CD4-positive, alpha-beta T cell (primary cell): ENCODE measurements at regions not wholly inside any gene's neighbourhood (a gene's known extent, or its start where the extent isn't known, plus 50 kb on each side); places are given as distances from the start of the nearest gene placed in this dataset.

Source experiments
- ATAC-seq: fragments of 200-7000 bp; cut with Tn5 transposase; one replicate; pipeline ENCODE4 v1.10.0; 2022; ENCODE audit warnings: mild to moderate bottlenecking; ENCODE audit not compliant: poor library complexity
- CTCF ChIA-PET: fragments of 350-600 bp; sonication (Branson Sonifier 250); formaldehyde crosslinking; loops from one replicate; lab custom pipeline; 2021; ENCODE audit warnings: antibody characterized with exemption, inconsistent platforms; lab: Charles Lee
- POLR2A ChIA-PET: fragments of 350-600 bp; sonication (Branson Sonifier 250); formaldehyde crosslinking; loops from one replicate; lab custom pipeline; 2021; ENCODE audit warnings: antibody characterized with exemption, inconsistent platforms; lab: Charles Lee
- DNase-seq, 14 experiments: peaks; one replicate each; pipeline ENCODE4 v3.0.0-alpha.2; 2013 to 2020; ENCODE audit warnings: mixed read lengths in 2 of 14
- H3K27ac ChIP-seq, 2 donors: one replicate each; pipeline versions ENCODE4 v1.5.1 to v1.7.0; 2013; ENCODE audit warnings: low read length in 2 of 2, low read depth in 1 of 2, mild to moderate bottlenecking in 1 of 2
- H3K27me3 ChIP-seq, 2 experiments: 1 replicate in 1 of 2; 2 replicates in 1 of 2; pipeline versions ENCODE4 v1.6.1 to v1.7.0; 2013; ENCODE audit warnings: low read length in 2 of 2, control low read depth in 1 of 2, mild to moderate bottlenecking in 1 of 2, moderate library complexity in 1 of 2; ENCODE audit not compliant: insufficient read depth in 2 of 2, control insufficient read depth in 1 of 2
- H3K36me3 ChIP-seq: one replicate; pipeline ENCODE4 v1.6.1; 2013; ENCODE audit warnings: low read length, control low read depth; ENCODE audit not compliant: insufficient read depth
- H3K4me1 ChIP-seq: one replicate; pipeline ENCODE4 v1.6.1; 2013; ENCODE audit warnings: low read length, control low read depth; ENCODE audit not compliant: insufficient read depth
- H3K4me3 ChIP-seq: one replicate; pipeline ENCODE4 v1.5.1; 2013; ENCODE audit warnings: mild to moderate bottlenecking, low read length, moderate library complexity
- H3K9me3 ChIP-seq, 2 experiments: 1 replicate in 1 of 2; 2 replicates in 1 of 2; pipeline versions ENCODE4 v1.6.1 to v1.7.0; 2013; ENCODE audit warnings: low read length in 2 of 2, mild to moderate bottlenecking in 2 of 2, control low read depth in 1 of 2, moderate library complexity in 1 of 2; ENCODE audit not compliant: control insufficient read depth in 1 of 2, insufficient read depth in 1 of 2
- H3K27ac Mint-ChIP-seq: one replicate; pipeline ENCODE4 v1.8.0; 2020; ENCODE audit warnings: mixed read lengths
- H3K27me3 Mint-ChIP-seq: one replicate; pipeline ENCODE4 v1.8.0; 2021; ENCODE audit warnings: mixed read lengths
- H3K36me3 Mint-ChIP-seq: one replicate; pipeline ENCODE4 v1.8.0; 2021; ENCODE audit warnings: low read depth, mixed read lengths
- H3K4me1 Mint-ChIP-seq: one replicate; pipeline ENCODE4 v1.8.0; 2021; ENCODE audit warnings: low read depth, mixed read lengths
- H3K4me3 Mint-ChIP-seq: one replicate; pipeline ENCODE4 v1.8.0; 2020; ENCODE audit warnings: mild to moderate bottlenecking, mixed read lengths
- H3K9me3 Mint-ChIP-seq: one replicate; pipeline ENCODE4 v1.8.0; 2020; ENCODE audit warnings: mixed read lengths
- CTCF ChIP-seq: fragments of 200-600 bp; IDR thresholded peaks from one replicate; pipeline ENCODE4 v1.8.0; 2022; ENCODE audit warnings: antibody characterized with exemption, mild to moderate bottlenecking
- intact Hi-C, 2 experiments: fragments of 100-400 bp; cut with DNase I in 1 of 2; cut with micrococcal nuclease in 1 of 2; formaldehyde crosslinking; loops; one replicate each; pipeline versions ENCODE4 v1.15.1 to v1.9.0; 2023 to 2025; cut with DNase I, micrococcal nuclease

GRCh38 chr22:22362311-22362710 is 117.7 kb downstream of the VPREB1 start:
- no peaks in the 10 kb centered on the region for H3K36me3 Mint-ChIP-seq
- H3K27me3 Mint-ChIP-seq: peaks cover 56% of the 10 kb centered on the region
- no peaks in the 10 kb centered on the region for H3K9me3 Mint-ChIP-seq
- H3K36me3 ChIP-seq: no peaks in the 10 kb centered on the region
- no peak overlapping the region for H3K4me3 Mint-ChIP-seq
- TF ChIP-seq CTCF: no peak
- no peak for DNase-seq
- ATAC-seq: no peak
- no peak overlapping the region for H3K4me3 ChIP-seq
- ChIA-PET POLR2A (no interaction called here), CTCF (no interaction called here)
- H3K4me1 ChIP-seq: peaks cover 1% of the 10 kb centered on the region
- H3K27me3 ChIP-seq: peaks cover 2 to 5% of the 10 kb centered on the region in 2 experiments
- intact Hi-C loops: no loop called here
- no peak overlapping the region for H3K27ac ChIP-seq
- no peaks in the 10 kb centered on the region for H3K9me3 ChIP-seq
- peaks cover under 1% of the 10 kb centered on the region for H3K4me1 Mint-ChIP-seq
- H3K27ac Mint-ChIP-seq: no peak overlapping the region

GRCh38 chr22:22362936-22363335 is 118.3 kb downstream of the VPREB1 start:
- Histone ChIP-seq H3K27me3 (peaks cover 2 to 5% of the 10 kb centered on the region in 2 experiments), H3K4me1 (no peaks in the 10 kb centered on the region), H3K9me3 (no peaks in the 10 kb centered on the region), H3K36me3 (no peaks in the 10 kb centered on the region), H3K27ac (no peak overlapping the region), H3K4me3 (no peak overlapping the region)
- POLR2A ChIA-PET: no interaction called here
- no peak for TF ChIP-seq CTCF
- no peak overlapping the region for H3K27ac Mint-ChIP-seq
- no peak for ATAC-seq
- no peaks in the 10 kb centered on the region for H3K4me1 Mint-ChIP-seq
- H3K4me3 Mint-ChIP-seq: no peak overlapping the region
- intact Hi-C loops: no loop called here
- no peak for DNase-seq
- CTCF ChIA-PET: no interaction called here
- peaks cover 60% of the 10 kb centered on the region for H3K27me3 Mint-ChIP-seq
- H3K9me3 Mint-ChIP-seq: no peaks in the 10 kb centered on the region
- H3K36me3 Mint-ChIP-seq: no peaks in the 10 kb centered on the region

GRCh38 chr22:22364207-22364606 is 119.6 kb downstream of the VPREB1 start:
- Mint-ChIP-seq H3K4me3 (no peak overlapping the region), H3K27ac (no peak overlapping the region), H3K36me3 (no peaks in the 10 kb centered on the region), H3K4me1 (no peaks in the 10 kb centered on the region), H3K27me3 (peaks cover 58% of the 10 kb centered on the region), H3K9me3 (no peaks in the 10 kb centered on the region)
- CTCF ChIA-PET: no interaction called here
- POLR2A ChIA-PET: no interaction called here
- Histone ChIP-seq H3K27ac (no peak overlapping the region), H3K27me3 (peaks cover 2 to 8% of the 10 kb centered on the region in 2 experiments), H3K9me3 (no peaks in the 10 kb centered on the region), H3K4me1 (no peaks in the 10 kb centered on the region), H3K4me3 (no peak overlapping the region), H3K36me3 (no peaks in the 10 kb centered on the region)
- TF ChIP-seq CTCF: no peak
- DNase-seq (no peak), ATAC-seq (no peak)
- intact Hi-C loops: no loop called here
